Natural killer cell treated with Interleukin-12 subunit alpha and Interleukin-12 subunit beta and Interleukin-15 and Interleukin-18, amount 100 ng/mL, for 72 hours (primary cell): ENCODE measurements at regions not wholly inside any gene's neighbourhood (a gene's known extent, or its start where the extent isn't known, plus 50 kb on each side); places are given as distances from the start of the nearest gene placed in this dataset.
"Not testable (repeated sequence)": the region's sequence is repeated elsewhere in the genome, so short reads cannot be mapped to it uniquely, and the experiment has no call there.

ENCODE experiments used
- ATAC-seq, 2 donors: fragments of 150-1000 bp; cut with Tn5 transposase in 1 of 2; sonication (Bioruptor Pico), chemical (Tn5 transposase) in 1 of 2; 2 replicates each; pipeline ENCODE4 v1.10.0; 2021
- DNase-seq: peaks from one replicate; pipeline ENCODE4 v3.0.0; 2022; ENCODE audit warnings: low spot score
- H3K27ac Mint-ChIP-seq, 2 donors: 1 replicate in 1 of 2; 2 replicates in 1 of 2; pipeline ENCODE4 v1.8.0; 2022; ENCODE audit warnings: mixed read lengths in 2 of 2, mild to moderate bottlenecking in 1 of 2, moderate library complexity in 1 of 2
- H3K27me3 Mint-ChIP-seq, 2 donors: 1 replicate in 1 of 2; 2 replicates in 1 of 2; pipeline ENCODE4 v1.8.0; 2022; ENCODE audit warnings: mixed read lengths in 2 of 2
- H3K36me3 Mint-ChIP-seq: one replicate; pipeline ENCODE4 v1.8.0; 2022; ENCODE audit warnings: mixed read lengths
- H3K4me1 Mint-ChIP-seq, 2 donors: 1 replicate in 1 of 2; 2 replicates in 1 of 2; pipeline ENCODE4 v1.8.0; 2022; ENCODE audit warnings: low read depth in 2 of 2, mixed read lengths in 2 of 2, mild to moderate bottlenecking in 1 of 2
- H3K4me3 Mint-ChIP-seq: one replicate; pipeline ENCODE4 v1.8.0; 2022; ENCODE audit warnings: mixed read lengths
- H3K9me3 Mint-ChIP-seq: 2 replicates; pipeline ENCODE4 v1.8.0; 2022; ENCODE audit warnings: mixed read lengths

DNA sequence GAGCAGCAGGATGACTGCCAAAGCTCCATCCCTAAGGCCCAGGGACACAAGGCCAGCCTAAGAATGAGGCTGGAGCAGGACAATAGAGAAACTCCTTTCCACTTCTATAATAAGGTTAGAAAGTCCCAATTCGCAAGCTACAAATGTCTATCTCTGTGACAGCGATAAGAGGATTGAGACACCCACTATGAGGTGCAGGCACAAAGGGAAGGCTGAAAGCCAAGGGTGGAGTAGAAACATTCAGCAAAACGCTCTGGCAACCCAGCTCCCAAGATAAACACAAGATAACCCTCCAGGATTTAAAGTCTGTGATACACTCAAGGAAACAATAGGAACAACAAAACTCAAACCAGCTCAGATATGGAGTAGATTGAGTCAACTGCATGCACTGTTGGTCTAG lies 418.0 kb upstream of the UBE2E3 start:
- Mint-ChIP-seq H3K4me1 (no peaks in the 10 kb centered on the region), H3K27me3 (no peaks in the 10 kb centered on the region), H3K9me3 (peaks cover 3% of the 10 kb centered on the region), H3K36me3 (no peaks in the 10 kb centered on the region), H3K27ac (no peak overlapping the region), H3K4me3 (no peak overlapping the region)
- no peak for DNase-seq
- no peak for ATAC-seq

GRCh38 chr2:180559771-180560170 lies 420.6 kb upstream of the UBE2E3 start:
- ATAC-seq (no peak), DNase-seq (no peak)
- Mint-ChIP-seq H3K27ac (no peak overlapping the region), H3K9me3 (peaks cover 3% of the 10 kb centered on the region), H3K4me1 (no peaks in the 10 kb centered on the region), H3K36me3 (no peaks in the 10 kb centered on the region), H3K4me3 (no peak overlapping the region), H3K27me3 (no peaks in the 10 kb centered on the region)

DNA sequence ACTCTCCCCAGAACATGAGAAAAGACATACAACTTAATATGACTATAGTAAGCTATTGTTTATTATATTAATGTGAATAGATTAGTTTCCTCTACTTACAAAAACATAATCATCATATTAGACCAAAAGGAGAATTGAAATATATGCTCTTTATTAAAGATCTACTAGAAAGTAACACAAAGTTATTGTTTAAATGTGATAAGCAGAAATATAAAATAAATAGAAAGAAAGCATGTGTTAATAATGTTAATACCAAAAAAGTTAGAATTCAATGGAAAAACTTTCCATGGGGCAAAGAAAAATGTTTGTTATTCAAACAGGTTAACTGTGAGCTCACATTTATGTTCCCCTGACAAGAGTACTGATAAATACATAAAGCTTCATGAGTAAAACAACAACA lies 421.4 kb upstream of the UBE2E3 start:
- no peak for ATAC-seq
- no peak for DNase-seq
- no peaks in the 10 kb centered on the region for H3K36me3 Mint-ChIP-seq
- H3K9me3 Mint-ChIP-seq: peaks cover 3% of the 10 kb centered on the region
- H3K4me1 Mint-ChIP-seq: no peaks in the 10 kb centered on the region
- H3K27me3 Mint-ChIP-seq: no peaks in the 10 kb centered on the region
- no peak overlapping the region for H3K27ac Mint-ChIP-seq
- no peak overlapping the region for H3K4me3 Mint-ChIP-seq

- DNase-seq (no peak), ATAC-seq (no peak)
- no peak overlapping the region for H3K27ac Mint-ChIP-seq
- no peaks in the 10 kb centered on the region for H3K36me3 Mint-ChIP-seq
- H3K4me1 Mint-ChIP-seq: no peaks in the 10 kb centered on the region
- no peaks in the 10 kb centered on the region for H3K27me3 Mint-ChIP-seq
- H3K4me3 Mint-ChIP-seq: no peak overlapping the region
- H3K9me3 Mint-ChIP-seq: peaks cover 3% of the 10 kb centered on the region
These were observed 424.9 kb upstream of the UBE2E3 start for GRCh38 chr2:180555391-180555965.

GRCh38 chr2:180554330-180554729 lies 426.1 kb upstream of the UBE2E3 start:
- Mint-ChIP-seq H3K4me3 (no peak overlapping the region), H3K36me3 (no peaks in the 10 kb centered on the region), H3K4me1 (no peaks in the 10 kb centered on the region), H3K9me3 (peaks cover 3% of the 10 kb centered on the region), H3K27ac (no peak overlapping the region), H3K27me3 (no peaks in the 10 kb centered on the region)
- DNase-seq (no peak), ATAC-seq (no peak)

DNA sequence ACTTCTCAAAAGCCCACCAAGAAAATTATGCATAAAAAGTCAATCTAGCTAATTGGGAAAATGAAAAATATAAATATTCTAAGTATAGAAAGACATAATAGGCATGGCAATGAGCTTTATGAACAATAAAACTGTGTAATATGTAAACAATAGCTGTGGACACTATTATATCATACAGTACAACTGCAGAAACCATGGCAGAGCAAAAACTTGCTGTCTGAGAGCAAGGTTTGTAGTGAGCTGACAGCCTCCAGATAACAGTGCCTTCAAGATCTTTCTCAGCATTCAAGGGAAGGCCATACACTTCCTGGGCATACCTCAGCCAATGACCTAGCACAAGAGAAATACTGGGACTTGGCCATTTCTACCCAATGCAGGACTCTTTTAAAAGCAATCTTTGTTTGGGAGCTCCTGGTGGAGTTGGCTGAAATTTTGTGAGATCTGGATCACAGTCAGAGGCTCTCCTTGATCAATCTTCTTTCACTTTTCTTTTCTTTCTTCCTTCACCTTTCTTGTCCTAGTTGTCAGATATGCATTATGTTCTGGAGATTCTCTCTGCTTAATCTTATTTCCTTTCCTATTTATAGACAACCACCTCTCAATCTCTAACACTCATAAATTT lies 427.2 kb upstream of the UBE2E3 start:
- no peaks in the 10 kb centered on the region for H3K4me1 Mint-ChIP-seq
- peaks cover 0 to under 1% of the 10 kb centered on the region in 2 donors for H3K27me3 Mint-ChIP-seq
- no peak for DNase-seq
- H3K36me3 Mint-ChIP-seq: no peaks in the 10 kb centered on the region
- no peak overlapping the region for H3K27ac Mint-ChIP-seq
- H3K9me3 Mint-ChIP-seq: no peaks in the 10 kb centered on the region
- no peak overlapping the region for H3K4me3 Mint-ChIP-seq
- ATAC-seq: no peak

GRCh38 chr2:180542511-180542910 lies 437.9 kb upstream of the UBE2E3 start:
- Mint-ChIP-seq H3K27ac (no peak overlapping the region), H3K4me3 (no peak overlapping the region), H3K4me1 (no peaks in the 10 kb centered on the region), H3K27me3 (peaks cover 0 to 18% of the 10 kb centered on the region in 2 donors), H3K9me3 (peaks cover 7% of the 10 kb centered on the region), H3K36me3 (no peaks in the 10 kb centered on the region)
- no peak for ATAC-seq
- DNase-seq: no peak

DNA sequence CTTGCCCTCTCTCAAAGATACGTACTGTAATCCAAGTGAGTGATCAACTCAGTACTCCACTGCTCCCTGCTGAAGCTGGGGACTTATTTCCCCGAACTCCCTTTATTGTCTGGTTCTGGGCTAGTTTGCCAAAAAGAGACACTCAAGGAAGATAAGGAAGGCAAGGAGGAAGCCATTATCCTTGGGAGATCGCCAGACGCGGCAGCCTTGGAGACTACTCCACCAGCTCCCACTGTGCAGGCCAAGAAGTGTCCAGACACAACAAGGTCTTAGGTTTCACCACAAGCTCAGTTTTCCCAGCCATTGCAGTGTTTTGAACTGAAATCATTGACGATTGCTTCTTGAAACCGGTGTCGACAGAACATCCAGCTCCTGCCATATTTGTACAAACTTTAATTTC lies 439.6 kb upstream of the UBE2E3 start:
- H3K4me3 Mint-ChIP-seq: no peak overlapping the region
- no peaks in the 10 kb centered on the region for H3K36me3 Mint-ChIP-seq
- DNase-seq (no peak), ATAC-seq (no peak)
- no peak overlapping the region for H3K27ac Mint-ChIP-seq
- H3K4me1 Mint-ChIP-seq: no peaks in the 10 kb centered on the region
- H3K27me3 Mint-ChIP-seq: peaks cover 0 to 13% of the 10 kb centered on the region in 2 donors
- peaks cover 7% of the 10 kb centered on the region for H3K9me3 Mint-ChIP-seq

GRCh38 chr2:180539541-180539940 lies 440.9 kb upstream of the UBE2E3 start:
- DNase-seq: no peak
- no peak overlapping the region for H3K4me3 Mint-ChIP-seq

DNA sequence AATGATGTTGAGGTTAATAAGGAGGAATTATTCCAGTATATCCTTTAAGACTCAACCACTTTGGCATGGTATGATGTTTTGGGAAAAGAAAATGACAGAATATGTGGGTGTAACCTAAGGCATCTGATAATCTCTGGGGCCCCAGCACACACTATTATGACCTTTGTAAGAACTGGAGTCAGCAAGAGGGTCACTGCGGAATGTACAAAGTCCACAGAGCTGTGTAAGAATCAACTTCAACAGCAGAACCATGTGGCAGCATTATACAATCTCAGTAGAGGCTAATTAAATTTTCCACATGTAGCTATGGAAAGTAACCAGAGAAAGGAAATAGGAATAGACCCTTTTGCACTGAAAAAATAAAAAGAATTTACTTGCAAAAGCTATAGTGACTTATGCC lies 445.1 kb upstream of the UBE2E3 start:
- no peak overlapping the region for H3K4me3 Mint-ChIP-seq
- DNase-seq (no peak), ATAC-seq (no peak)
- no peaks in the 10 kb centered on the region for H3K4me1 Mint-ChIP-seq
- H3K9me3 Mint-ChIP-seq: peaks cover 5% of the 10 kb centered on the region
- H3K27ac Mint-ChIP-seq: no peak overlapping the region
- H3K27me3 Mint-ChIP-seq: peaks cover 0 to 5% of the 10 kb centered on the region in 2 donors
- no peaks in the 10 kb centered on the region for H3K36me3 Mint-ChIP-seq

More at GRCh38 chr2:180539541-180539940, 440.9 kb upstream of the UBE2E3 start:
- H3K4me1 Mint-ChIP-seq: no peaks in the 10 kb centered on the region
- no peaks in the 10 kb centered on the region for H3K36me3 Mint-ChIP-seq
- no peak for ATAC-seq
- H3K27ac Mint-ChIP-seq: no peak overlapping the region
- peaks cover 3% of the 10 kb centered on the region for H3K9me3 Mint-ChIP-seq
- H3K27me3 Mint-ChIP-seq: peaks cover 0 to 13% of the 10 kb centered on the region in 2 donors

- H3K4me1 Mint-ChIP-seq, H3K27ac Mint-ChIP-seq, DNase-seq, H3K36me3 Mint-ChIP-seq, ATAC-seq, H3K27me3 Mint-ChIP-seq, H3K4me3 Mint-ChIP-seq: not testable (repeated sequence)
- peaks cover 17% of the 10 kb centered on the region for H3K9me3 Mint-ChIP-seq
These were observed 448.6 kb upstream of the UBE2E3 start for GRCh38 chr2:180531787-180532186.

DNA sequence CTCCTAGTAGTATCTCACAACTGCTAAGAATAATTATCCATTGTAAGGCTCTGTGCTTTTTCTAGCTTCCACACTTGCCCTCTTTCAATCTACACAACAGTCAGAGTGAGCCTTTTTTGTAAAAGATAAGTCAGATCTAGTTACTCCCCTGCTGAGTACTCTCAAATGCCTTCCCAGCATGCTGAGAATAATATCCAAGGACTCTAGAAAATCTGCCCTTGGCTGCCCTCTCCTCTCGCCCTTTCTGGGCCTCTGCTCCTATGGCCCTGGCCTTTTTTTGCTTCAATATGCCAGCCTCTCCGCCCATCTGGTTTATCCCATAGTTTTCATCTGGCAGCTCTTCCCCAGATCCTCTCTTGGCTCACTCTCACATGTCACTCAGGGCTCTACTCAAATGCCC lies 455.9 kb upstream of the UBE2E3 start:
- Mint-ChIP-seq H3K27me3 (no peaks in the 10 kb centered on the region), H3K27ac (no peak overlapping the region), H3K9me3 (peaks cover 10% of the 10 kb centered on the region), H3K4me3 (no peak overlapping the region), H3K36me3 (no peaks in the 10 kb centered on the region), H3K4me1 (no peaks in the 10 kb centered on the region)
- ATAC-seq: no peak
- no peak for DNase-seq

- Mint-ChIP-seq H3K4me3 (no peak overlapping the region), H3K36me3 (no peaks in the 10 kb centered on the region), H3K27me3 (no peaks in the 10 kb centered on the region), H3K4me1 (no peaks in the 10 kb centered on the region), H3K27ac (no peak overlapping the region), H3K9me3 (peaks cover 4% of the 10 kb centered on the region)
- DNase-seq (no peak), ATAC-seq (no peak)
These were observed 456.6 kb upstream of the UBE2E3 start for GRCh38 chr2:180523621-180524340.

DNA sequence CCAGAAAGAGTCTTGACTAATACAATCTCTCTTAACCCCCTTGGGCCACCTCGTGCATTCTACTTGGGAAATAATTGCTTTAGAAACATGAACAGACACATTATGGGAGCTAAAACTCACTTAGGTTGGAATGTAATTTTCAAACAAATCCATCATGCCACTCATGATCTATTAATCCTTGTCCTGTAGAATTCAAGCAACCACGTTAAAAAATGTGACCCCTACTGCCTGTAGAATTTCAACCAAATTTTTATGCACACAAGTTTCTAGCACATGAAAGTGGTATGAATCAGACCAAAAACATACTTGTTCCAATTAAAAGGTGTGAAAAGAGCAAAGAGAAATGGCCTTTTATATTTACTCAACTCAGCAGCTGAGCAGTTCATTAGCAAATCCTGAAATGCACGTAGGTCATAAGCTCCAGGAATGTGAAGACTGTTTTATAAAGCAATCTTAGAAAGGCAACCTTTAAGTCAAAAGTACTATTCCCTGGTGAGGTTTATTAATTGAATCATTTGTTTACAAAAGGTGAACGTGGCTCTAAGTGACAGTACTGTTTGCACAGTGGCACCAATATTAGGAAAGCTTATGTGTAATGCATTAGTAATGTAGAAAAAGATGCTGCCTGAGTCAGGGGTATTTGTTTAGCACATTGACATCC lies 459.4 kb upstream of the UBE2E3 start:
- Mint-ChIP-seq H3K27ac (no peak overlapping the region), H3K27me3 (no peaks in the 10 kb centered on the region), H3K9me3 (peaks cover 6% of the 10 kb centered on the region), H3K4me1 (no peaks in the 10 kb centered on the region), H3K36me3 (no peaks in the 10 kb centered on the region), H3K4me3 (no peak overlapping the region)
- ATAC-seq (no peak), DNase-seq (no peak)
